ENCODE measurements at regions not wholly inside any gene's neighbourhood (a gene's known extent, or its start where the extent isn't known, plus 50 kb on each side); places are given as distances from the start of the nearest gene placed in this dataset.

DNA sequence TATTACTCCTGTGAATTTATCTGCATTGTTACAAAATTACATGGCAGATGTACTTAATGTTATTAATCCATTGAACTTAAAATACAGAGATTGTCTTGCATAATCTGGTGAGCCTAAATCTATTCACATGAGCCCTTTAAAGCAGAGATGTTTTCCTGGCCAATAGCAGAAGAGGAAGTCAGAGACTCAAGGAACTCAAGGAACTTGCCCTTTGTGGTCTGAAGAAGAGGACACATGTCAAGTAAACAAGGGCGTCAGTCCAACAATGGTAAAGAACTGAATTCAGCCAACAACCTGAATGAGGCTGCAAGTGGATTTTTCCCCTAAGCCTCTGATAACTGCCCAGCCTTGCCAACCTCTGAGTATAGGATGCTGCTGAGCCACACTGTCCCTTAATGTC, 356.3 kb upstream of the PKDCC start:
- H3K27me3 ChIP-seq (replicated peaks in 1 of 2; ENCODE audit: control insufficient read depth in 2 of 2, insufficient read depth in 2 of 2, low read length in 1 of 2): peaks cover 0 to 4% of the 10 kb centered on the region in 2 experiments; a peak in 2 of 4 replicates
- no peaks in the 10 kb centered on the region for H4K20me1 ChIP-seq (ENCODE audit: control insufficient read depth, insufficient read depth)
- no peaks in the 10 kb centered on the region for H3K79me2 ChIP-seq (ENCODE audit: control insufficient read depth, insufficient read depth, low read length)
- BruUV-seq (replicated peaks): no TSS peak
- H3K9ac ChIP-seq (ENCODE audit: control insufficient read depth, insufficient read depth, low read length): no peak overlapping the region
- intact Hi-C loops (cut with micrococcal nuclease; ENCODE audit: unreplicated experiment): no loop called here
- no peaks in the 10 kb centered on the region for H3K4me1 ChIP-seq (ENCODE audit: control insufficient read depth, insufficient read depth, low read length)
- TF ChIP-seq, protein P1, sequence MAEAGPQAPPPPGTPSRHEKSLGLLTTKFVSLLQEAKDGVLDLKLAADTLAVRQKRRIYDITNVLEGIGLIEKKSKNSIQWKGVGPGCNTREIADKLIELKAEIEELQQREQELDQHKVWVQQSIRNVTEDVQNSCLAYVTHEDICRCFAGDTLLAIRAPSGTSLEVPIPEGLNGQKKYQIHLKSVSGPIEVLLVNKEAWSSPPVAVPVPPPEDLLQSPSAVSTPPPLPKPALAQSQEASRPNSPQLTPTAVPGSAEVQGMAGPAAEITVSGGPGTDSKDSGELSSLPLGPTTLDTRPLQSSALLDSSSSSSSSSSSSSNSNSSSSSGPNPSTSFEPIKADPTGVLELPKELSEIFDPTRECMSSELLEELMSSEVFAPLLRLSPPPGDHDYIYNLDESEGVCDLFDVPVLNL (IDR thresholded peaks at IDR 0.05; ENCODE audit: low read depth, low read length): no peak
- TF ChIP-seq, protein P2, sequence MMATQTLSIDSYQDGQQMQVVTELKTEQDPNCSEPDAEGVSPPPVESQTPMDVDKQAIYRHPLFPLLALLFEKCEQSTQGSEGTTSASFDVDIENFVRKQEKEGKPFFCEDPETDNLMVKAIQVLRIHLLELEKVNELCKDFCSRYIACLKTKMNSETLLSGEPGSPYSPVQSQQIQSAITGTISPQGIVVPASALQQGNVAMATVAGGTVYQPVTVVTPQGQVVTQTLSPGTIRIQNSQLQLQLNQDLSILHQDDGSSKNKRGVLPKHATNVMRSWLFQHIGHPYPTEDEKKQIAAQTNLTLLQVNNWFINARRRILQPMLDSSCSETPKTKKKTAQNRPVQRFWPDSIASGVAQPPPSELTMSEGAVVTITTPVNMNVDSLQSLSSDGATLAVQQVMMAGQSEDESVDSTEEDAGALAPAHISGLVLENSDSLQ (IDR thresholded peaks at IDR 0.05): no peak
- no peak for TF ChIP-seq PML (IDR thresholded peaks at IDR 0.05; ENCODE audit: low read length)
- TF ChIP-seq, protein P3, sequence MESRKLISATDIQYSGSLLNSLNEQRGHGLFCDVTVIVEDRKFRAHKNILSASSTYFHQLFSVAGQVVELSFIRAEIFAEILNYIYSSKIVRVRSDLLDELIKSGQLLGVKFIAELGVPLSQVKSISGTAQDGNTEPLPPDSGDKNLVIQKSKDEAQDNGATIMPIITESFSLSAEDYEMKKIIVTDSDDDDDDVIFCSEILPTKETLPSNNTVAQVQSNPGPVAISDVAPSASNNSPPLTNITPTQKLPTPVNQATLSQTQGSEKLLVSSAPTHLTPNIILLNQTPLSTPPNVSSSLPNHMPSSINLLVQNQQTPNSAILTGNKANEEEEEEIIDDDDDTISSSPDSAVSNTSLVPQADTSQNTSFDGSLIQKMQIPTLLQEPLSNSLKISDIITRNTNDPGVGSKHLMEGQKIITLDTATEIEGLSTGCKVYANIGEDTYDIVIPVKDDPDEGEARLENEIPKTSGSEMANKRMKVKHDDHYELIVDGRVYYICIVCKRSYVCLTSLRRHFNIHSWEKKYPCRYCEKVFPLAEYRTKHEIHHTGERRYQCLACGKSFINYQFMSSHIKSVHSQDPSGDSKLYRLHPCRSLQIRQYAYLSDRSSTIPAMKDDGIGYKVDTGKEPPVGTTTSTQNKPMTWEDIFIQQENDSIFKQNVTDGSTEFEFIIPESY (IDR thresholded peaks at IDR 0.05): no peak
- no peak for TF ChIP-seq CREM (IDR thresholded peaks at IDR 0.05; ENCODE audit: low read depth)
- TF ChIP-seq YY1 (IDR thresholded peaks at IDR 0.05; ENCODE audit: low read depth, low read length): no peak
- no peak for TF ChIP-seq TCF3 (IDR thresholded peaks at IDR 0.05; ENCODE audit: borderline replicate concordance, insufficient read depth, low read depth, low read length)
- TF ChIP-seq RAD51 (IDR thresholded peaks at IDR 0.05): no peak
- no peak for TF ChIP-seq ZNF622 (IDR thresholded peaks at IDR 0.05)
- no peak for TF ChIP-seq CHD1 (IDR thresholded peaks at IDR 0.05; ENCODE audit: low read depth, low read length)
- TF ChIP-seq SMC3 (IDR thresholded peaks at IDR 0.05; ENCODE audit: borderline replicate concordance, low read length): no peak
- no peak for TF ChIP-seq HDGF (IDR thresholded peaks at IDR 0.05)
- TF ChIP-seq SIN3A (IDR thresholded peaks at IDR 0.05; ENCODE audit: low read depth, low read length): no peak
- TF ChIP-seq SMAD5 (IDR thresholded peaks at IDR 0.05; ENCODE audit: low read depth): no peak
- no peak for TF ChIP-seq HDAC2 (IDR thresholded peaks at IDR 0.05)
- TF ChIP-seq RB1 (IDR thresholded peaks at IDR 0.05; ENCODE audit: borderline replicate concordance): no peak
- no peak for TF ChIP-seq NFYA (IDR thresholded peaks at IDR 0.05; ENCODE audit: borderline replicate concordance, low read depth, low read length)
- TF ChIP-seq SMARCA5 (IDR thresholded peaks at IDR 0.05): no peak
- no peaks in the 10 kb centered on the region for H3K9me3 ChIP-seq (replicated peaks; ENCODE audit: control insufficient read depth, insufficient read depth, low read length)
- 0% methylated on average over 1 of the region's 1 CpG for WGBS (ENCODE audit: insufficient coverage, insufficient replicate concordance, low lambda C conversion rate, missing lambda C conversion rate)
- FAIRE-seq: no peak
- no peak overlapping the region for H3K27ac ChIP-seq (ENCODE audit: control insufficient read depth, insufficient read depth)
- SMC1A ChIA-PET (ENCODE audit: uncharacterized antibody, unreplicated experiment): no interaction called here
- no peak overlapping the region for H3K4me2 ChIP-seq (ENCODE audit: control insufficient read depth, insufficient read depth)
- RAD21 ChIA-PET (ENCODE audit: unreplicated experiment): no interaction called here
- no peak overlapping the region for H3K4me3 ChIP-seq
- no peak for DNase-seq (ENCODE audit: low read depth, low spot score)
- ATAC-seq: no peak
- no peaks in the 10 kb centered on the region for H3K36me3 ChIP-seq (ENCODE audit: control insufficient read depth in 2 of 2, insufficient read depth in 2 of 2, low read length in 1 of 2)
- H2AFZ ChIP-seq (ENCODE audit: control insufficient read depth, low read depth, low read length): no peak overlapping the region
- POLR2A ChIA-PET: no interaction called here
- in situ Hi-C loops (cut with MboI): loop anchor here (10.0 kb wide), 1 partner anchor 277 kb away; no protein-coding TSS in a partner anchor
- CTCF ChIA-PET: no interaction called here

All from GM12878 (cell line).